CD4-positive, alpha-beta T cell treated with Interleukin-10 for 1 hour (primary cell): ENCODE measurements at regions not wholly inside any gene's neighbourhood (a gene's known extent, or its start where the extent isn't known, plus 50 kb on each side); places are given as distances from the start of the nearest gene placed in this dataset.

Experiments used
- DNase-seq: peaks from one replicate; pipeline ENCODE4 v3.0.0-alpha.2; 2020

DNA sequence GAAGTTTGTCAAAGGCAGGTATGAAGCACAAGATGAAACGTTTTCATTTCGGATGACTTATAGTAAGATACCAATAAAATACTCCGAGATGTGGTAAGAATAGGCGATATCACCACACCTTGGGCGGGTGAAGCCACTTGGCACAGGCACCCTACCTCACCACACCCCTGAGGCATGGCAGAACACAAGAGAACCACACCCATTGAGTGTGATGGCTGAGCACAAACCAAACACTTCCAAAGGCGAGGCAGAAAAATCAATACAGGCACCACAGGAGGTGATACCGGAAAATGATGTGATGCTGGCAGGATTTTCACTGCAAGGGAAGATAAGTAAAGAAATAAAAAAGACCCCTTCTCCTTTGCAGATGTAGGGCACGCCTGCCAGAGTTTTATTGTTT, 332.9 kb upstream of the PRDM1 start:
- DNase-seq = no peak

- no peak for DNase-seq
Measured at GRCh38 chr6:105750089-105750488, 336.0 kb upstream of the PRDM1 start.

DNA sequence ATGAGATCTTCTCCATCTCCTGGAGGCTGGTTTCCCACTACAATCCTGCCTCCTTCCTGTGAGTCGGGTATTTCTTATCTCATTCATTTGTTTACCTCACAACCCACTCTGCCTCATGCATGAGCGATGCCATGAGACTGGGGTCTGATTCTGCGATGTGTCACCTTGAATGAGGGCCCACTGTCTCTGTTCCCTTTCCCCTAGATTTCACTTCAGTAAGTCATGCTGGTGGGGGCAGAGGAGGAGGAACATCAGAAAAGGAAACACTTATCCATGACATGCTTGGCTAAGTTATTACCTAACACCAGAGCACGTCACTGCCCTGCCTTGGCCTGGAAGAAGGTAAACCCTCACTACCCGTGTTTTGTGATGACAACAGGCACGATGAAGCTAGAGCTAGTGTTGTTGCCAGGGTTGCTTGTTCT, 337.4 kb upstream of the PRDM1 start:
- peak; percentile 1 for DNase-seq

DNA sequence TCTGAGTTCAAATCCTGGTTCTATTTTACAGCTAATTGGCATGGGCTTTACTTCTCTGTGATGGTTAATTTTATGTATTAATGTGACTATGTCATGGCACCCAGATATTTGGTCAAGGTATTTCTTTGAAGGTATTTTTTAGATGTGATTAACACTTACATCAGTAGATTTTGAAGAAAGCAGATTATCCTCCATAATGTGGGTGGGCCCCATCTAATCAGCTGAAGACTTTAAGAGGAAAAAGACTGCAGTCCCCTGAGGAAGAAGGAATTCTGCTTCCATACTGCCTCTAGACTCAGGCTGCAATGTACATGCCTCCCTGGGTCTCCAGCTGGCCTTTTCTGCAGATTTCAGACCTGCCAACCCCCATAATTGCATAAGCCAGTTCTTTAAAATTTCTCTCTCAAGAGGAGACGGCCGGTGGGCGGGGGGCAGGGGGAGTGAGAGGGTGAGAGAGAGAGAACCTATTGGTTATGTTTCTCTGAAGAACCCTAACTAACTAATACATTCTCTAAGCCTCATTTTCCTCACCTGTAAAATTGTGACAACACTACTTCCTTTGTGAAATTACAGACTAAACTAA, 338.2 kb upstream of the PRDM1 start:
- no peak for DNase-seq

DNA sequence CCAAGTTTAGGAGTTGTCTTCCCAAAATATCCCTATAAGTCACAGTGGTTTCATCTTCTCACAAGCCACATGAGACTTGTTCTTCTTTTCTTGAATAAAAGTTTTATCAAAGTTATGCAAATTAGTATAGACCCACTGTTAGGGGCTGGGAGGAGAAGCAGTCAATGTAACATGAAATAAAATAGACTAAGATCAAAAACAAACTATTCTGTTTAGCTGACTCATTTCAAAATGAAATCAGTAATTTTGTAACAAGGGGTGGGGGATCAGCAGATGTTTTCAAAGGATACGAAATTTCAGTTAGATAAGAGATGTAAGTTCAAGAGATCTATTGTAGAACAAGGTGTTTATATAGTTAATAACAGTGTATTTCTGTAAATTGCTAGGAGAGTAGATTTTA, 339.6 kb upstream of the PRDM1 start:
- no peak for DNase-seq

GRCh38 chr6:105746130-105746505, 340.0 kb upstream of the PRDM1 start:
- DNase-seq = no peak

DNA sequence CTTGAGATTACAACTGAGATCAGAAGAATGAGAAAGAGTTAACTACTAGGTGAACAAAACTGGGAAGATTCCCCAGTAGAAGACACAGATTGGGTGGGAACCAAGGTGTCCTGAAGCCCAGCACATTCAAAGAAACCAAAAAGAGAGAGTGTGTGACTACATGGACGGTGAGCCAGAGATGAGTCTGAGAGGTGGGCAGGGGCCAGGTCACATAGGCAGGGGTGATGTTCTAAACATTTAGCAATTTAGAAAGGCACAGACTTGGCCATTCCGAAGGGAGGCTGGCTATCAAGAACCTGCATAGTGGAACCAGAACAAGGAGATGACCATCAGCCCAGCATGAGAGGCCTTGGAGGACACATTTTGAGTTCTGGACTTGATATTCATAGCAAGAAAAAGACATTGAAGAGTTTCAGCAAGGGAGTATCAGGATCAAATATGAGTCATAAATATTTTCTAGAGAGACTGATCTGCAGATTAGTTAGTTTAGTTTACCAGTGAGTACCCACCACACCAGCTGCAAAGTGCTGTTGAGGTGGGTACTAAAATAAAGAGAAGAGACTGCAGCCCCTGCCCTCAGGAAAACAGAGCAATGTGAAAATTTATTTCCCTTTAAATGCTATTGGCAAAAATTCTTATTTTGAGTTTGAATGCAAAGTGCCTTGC, 340.5 kb upstream of the PRDM1 start:
- DNase-seq = no peak

- DNase-seq = no peak
Measured at GRCh38 chr6:105744815-105745214, 341.3 kb upstream of the PRDM1 start.

DNA sequence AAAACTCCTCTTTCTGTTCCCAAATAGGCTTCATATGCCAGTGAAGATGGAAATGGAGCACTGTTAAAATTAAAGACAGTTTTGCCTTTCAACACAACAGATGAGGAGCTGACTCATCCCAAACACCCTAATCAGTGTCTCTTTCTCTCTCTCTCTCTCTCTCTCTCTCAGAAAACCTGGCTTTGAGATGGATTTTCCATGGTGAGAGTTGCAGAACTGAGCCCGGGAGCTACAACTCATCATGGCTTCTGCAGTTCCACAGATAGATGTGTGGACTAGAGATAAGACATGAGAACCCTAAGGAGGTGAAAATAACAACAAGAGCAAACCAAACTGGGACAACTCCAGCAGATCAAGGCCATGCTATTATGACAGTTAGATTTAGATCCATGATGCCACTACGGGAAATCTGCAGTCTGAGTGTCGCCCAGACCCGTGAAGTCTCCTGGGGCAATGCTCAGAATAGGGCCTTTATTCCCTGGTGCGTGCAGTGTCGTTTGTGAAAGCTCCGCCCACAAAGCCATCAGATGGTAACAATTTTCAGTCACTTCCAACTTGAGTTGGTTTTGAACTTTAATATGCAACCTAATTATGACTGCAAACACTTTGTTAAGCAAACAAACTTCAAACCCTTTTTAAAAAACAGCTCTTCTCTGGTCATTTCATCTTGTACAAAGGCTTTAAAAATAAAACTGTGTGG, 338.2 kb upstream of the PREP start:
- DNase-seq = no peak

GRCh38 chr6:105739764-105740163, 336.9 kb upstream of the PREP start:
- DNase-seq = no peak

GRCh38 chr6:105733556-105734162, 330.8 kb upstream of the PREP start:
- peak; percentile 57 for DNase-seq

GRCh38 chr6:105728995-105729394, 326.1 kb upstream of the PREP start:
- DNase-seq = no peak

GRCh38 chr6:105726902-105727655, 324.2 kb upstream of the PREP start:
- no peak for DNase-seq

GRCh38 chr6:105714846-105715245, 312.0 kb upstream of the PREP start:
- DNase-seq = no peak

GRCh38 chr6:105713474-105714118, 310.7 kb upstream of the PREP start:
- no peak for DNase-seq

GRCh38 chr6:105711216-105711615, 308.3 kb upstream of the PREP start:
- no peak for DNase-seq

DNA sequence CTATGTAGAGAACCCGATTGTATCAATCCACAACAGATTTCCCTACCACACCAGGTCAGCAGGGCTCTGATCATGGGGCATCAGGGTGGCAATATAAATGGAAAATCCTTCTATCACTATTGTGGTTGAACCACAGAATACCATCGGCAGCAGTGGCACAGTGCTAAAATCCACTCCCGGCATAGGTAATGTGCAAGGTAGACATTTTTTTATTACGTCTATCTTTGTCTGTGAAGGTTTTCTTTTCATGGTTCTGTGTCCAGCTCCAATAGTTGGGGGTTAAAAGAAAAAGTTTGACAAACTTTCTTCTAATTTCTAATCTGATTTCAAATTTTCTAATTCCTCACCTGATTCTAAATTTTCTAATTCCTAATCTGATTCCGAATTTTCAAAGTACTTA, 302.7 kb upstream of the PREP start:
- no peak for DNase-seq

GRCh38 chr6:105695461-105695860, 292.6 kb upstream of the PREP start:
- no peak for DNase-seq

- DNase-seq = no peak
Measured at GRCh38 chr6:105692613-105693215, 289.8 kb upstream of the PREP start.

- DNase-seq = no peak
Measured at GRCh38 chr6:105691971-105692370, 289.1 kb upstream of the PREP start.

DNA sequence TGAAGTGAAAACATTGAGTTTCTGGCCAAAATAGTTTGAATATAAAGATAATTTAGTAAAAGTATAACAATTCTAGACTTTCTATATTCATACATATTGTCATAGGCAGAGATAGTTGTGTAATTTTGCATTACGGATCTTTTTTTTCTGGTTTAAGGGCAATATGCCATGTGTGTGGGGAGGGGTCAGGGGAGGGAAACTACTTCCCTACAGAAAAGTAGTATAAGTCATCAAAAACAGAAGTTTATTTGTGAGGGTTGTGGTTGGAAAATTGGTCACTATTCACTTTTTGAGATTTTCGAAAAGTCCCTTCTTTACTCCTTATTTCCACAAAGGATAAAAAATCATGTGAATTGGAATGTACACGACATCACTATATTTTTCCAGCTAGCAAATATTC, 288.2 kb upstream of the PREP start:
- DNase-seq = no peak

DNA sequence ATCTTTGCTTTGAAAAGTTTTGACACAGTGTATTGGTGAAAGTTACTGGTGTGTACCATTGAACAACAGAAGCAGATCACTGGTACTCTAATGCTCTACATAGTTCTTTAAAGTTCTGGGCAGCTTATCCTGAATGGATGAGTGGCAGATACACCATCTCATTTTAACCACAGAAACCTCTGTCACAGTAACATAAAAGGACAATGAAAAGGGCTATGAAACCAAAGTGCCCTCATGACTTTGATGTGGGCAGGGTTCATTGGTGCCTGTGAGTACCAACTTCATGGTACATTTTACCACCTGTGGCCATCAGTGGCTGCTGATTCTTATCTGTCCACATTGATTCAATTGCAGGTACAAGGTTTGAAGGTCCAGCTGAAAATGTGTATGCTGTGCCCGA, 285.7 kb upstream of the PREP start:
- no peak for DNase-seq
